NCI-H2107 (cell line): ENCODE measurements at regions not wholly inside any gene's neighbourhood (a gene's known extent, or its start where the extent isn't known, plus 50 kb on each side); places are given as distances from the start of the nearest gene placed in this dataset.
"Not testable (repeated sequence)": the region's sequence is repeated elsewhere in the genome, so short reads cannot be mapped to it uniquely, and the experiment has no call there.

Source experiments
- DNase-seq: peaks from one replicate; lab custom pipeline; 2025; lab: John Stamatoyannopoulos, UW

DNA sequence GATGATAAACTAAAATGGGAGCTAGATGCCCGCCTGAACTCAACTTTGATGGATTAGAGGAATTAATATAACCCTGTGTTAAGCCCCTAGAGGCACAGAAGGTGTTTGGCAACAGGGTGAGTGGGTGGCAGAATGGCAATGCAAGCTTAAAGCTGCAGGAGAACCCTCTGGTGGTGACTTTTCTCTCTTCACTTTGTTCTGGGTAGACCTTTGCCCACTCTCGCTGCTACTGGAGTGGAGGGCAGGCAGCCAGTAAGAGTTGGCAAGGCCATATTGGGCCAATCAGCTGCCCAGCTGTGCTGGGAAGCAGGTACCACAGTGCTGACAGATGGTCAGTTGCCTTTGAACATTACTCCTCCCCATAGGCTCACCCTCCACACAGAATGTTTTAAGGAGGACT is 468.2 kb downstream of the MMUT start:
- DNase-seq: no peak

DNA sequence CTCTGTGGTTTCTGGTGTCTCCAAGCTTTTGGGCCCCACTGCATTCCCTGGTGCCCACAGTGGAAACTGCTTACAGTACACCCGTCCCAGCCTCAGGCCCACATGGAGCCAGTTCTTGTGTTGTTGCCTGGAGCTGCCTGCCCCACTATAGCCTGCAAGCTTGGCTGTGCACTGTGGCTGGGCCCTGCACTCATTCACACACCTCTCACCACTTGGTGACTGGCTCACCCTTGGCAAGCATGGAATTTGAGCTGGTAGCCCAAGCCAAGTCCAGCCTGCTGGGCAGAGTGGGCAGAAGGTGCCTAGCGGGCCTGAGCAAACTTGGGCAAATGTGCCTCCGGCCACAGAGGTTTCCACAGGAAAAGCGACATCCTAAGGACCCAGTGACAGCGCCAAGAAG is 472.3 kb downstream of the MMUT start:
- no peak for DNase-seq

DNA sequence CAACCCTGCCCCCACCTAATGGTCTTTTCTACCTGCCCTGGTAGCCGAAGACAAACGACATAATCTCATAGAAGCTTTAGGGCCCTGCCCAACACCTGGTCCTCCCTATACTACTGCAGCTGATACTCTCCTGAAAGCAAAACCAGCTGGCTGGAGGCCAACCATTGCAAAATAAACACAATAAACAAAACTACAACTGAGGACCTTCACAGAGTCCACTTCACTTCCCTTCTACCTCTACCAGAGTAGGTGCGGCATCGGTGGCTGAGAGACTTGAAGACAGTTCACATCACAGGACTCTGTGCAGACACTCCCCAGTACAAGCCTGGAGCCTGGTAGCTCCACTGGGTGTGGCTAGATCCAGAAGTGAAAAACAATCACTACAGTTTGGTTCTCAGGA is 476.2 kb downstream of the MMUT start:
- DNase-seq: no peak

DNA sequence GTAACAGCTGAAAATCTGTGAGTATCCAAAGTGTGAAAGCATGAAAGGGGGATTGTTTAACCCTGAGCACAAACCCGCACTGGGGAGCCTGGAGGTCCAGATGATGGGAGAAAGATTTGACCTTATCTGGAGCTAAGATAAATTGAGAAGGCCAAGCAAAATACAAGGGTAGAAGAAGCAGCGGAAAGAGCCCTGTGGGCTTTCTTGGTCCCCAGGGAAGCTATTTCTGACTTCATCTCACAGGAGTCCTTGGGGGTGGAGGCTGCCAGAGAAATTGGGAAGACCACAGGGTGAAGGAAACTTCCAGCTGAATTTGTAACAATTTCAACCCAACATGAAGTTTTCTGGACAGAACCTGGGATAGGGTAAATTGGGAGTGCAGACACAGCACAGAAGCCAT is 476.9 kb downstream of the MMUT start:
- DNase-seq: no peak

DNA sequence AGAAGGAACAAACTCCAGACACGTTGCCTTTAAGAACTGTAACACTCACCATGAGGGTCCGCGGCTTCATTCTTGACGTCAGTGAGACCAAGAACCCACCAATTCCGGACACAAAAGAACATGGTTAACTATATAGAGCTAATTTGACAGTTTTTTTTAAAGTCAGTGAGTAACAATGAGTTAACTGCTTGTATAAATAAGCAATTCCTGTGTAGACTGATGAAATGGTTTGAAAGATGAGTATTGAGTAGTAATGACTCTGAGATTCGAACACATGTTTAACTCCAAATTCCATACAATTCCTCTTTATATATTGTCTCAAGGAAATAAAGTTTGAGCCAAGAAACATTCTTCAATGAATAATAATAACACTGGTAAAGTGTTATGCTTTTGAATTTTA is 478.0 kb downstream of the MMUT start:
- no peak for DNase-seq

DNA sequence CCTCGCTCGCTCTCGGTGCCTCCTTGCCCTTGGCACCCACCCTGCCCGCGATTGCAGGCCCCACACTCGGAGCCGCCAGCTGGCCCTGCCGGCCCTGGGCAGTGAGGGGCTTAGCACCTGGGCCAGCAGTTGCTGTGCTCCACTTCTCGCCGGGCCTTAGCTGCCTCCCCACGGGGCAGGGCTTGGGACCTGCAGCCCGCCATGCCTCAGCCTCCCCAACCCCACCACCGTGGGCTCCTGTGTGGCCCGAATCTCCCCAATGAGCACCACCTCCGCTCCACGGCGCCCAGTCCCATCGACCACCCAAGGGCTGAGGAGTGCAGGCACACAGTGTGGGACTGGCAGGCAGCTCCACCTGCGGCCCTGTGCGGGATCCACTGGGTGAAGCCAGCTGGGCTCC is 479.1 kb downstream of the MMUT start:
- not testable (repeated sequence) for DNase-seq

DNA sequence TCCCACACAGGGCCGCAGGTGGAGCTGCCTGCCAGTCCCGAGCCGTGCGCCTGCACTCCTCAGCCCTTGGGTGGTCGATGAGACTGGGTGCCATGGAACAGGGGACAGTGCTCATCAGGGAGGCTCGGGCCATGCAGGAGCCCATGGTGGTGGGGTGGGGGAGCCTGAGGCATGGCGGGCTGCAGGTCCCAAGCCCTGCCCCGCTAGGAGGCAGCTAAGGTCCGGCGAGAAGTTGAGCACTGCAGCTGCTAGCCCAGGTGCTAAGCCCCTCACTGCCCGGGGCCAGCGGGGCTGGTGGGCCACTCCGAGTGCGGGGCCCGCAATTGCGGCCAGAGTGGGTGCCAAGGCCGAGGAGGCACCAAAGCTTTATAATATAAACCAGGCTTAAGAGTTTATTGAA is 479.7 kb downstream of the MMUT start:
- DNase-seq: no peak

DNA sequence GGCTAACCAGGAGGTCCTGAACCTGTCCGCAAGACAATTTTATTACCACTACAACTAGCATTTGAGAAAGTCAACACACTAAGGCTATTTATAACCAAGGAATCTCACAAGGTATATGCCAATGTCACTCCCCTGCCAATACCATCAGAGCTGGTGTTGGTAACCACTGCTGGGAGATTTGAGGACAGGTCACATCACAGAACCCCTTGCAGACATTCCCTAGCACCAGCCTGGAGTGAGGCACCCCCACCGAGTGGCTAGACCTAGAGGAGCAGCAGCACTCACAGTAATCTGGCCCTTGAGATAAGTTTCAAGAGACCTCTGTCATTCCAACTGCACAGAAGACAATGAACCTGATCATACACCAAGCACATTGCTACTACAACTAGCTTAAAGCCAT is 483.2 kb downstream of the MMUT start:
- DNase-seq: no peak

DNA sequence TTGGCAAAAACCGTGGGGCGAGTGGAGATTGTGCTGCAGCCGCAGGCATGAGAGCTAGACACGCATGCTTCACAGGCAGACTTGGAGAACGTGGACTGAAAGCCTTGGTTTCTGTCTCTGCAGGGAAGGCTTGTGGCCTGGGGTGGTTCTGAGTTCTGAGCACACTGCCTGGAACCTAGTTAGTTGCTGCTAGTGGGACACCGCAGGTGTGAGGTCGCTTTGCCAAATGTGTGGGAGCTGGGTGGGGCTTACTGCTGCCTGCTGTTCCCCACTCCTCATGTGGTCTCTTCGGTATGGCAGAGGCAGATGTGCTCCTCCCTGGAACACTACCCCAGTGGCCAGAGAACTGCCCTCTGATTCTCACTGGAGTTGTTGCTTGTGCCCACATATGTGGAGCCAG is 484.0 kb downstream of the MMUT start:
- no peak for DNase-seq

DNA sequence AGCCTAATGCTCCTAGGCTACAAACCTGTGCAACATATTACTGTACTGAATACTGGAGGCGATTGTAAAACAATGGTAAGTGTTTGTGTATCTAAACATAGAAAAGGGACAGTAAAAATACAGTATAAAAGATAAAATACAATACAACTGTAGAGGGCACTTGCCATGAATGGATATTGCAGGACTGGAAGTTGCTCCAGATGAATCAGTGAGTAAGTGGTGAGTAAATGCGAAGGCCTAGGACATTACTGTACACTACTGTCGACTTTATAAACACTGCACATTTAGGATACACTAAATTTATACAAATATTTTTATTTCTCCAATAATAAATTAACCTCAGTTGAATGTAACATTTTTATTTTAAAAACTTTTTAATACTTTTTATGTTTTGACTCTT is 485.0 kb downstream of the MMUT start:
- DNase-seq: no peak

DNA sequence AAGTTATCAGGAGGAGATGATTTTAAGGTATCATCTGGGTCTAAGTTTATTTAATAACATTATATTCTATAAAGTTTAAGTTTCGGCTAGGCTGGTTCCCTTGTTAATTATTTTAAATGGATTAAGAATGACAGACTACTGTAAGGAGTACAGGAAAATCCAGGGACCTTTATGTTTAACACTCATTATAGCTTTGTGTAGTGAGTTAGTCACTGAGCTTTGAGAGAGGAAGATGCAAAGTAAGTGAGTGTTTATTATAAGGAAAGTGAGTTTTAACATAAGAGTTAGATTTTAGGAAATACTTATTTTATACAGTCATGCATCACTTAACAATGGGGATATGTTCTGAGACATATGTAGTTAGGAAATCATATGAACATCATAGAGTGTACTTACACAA is 485.5 kb downstream of the MMUT start:
- no peak for DNase-seq

DNA sequence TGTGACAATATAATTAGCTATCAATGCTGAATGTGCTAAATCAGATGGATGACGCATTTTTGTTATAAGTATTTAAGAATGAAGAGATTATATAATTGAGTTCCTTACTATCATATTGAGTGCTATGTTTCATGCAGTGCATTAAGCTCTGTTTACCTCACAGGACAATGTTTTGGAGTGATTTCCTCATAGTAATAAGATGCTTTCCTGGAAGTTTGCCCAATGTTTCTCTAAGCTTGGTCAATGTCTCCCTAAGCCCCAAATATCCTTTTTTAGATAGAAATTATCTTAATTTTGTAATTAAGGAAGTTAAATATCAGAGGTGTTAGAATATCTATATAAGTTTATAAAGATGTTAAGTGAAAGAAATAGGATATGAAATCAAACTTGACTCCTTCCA is 489.6 kb downstream of the MMUT start:
- DNase-seq: no peak

DNA sequence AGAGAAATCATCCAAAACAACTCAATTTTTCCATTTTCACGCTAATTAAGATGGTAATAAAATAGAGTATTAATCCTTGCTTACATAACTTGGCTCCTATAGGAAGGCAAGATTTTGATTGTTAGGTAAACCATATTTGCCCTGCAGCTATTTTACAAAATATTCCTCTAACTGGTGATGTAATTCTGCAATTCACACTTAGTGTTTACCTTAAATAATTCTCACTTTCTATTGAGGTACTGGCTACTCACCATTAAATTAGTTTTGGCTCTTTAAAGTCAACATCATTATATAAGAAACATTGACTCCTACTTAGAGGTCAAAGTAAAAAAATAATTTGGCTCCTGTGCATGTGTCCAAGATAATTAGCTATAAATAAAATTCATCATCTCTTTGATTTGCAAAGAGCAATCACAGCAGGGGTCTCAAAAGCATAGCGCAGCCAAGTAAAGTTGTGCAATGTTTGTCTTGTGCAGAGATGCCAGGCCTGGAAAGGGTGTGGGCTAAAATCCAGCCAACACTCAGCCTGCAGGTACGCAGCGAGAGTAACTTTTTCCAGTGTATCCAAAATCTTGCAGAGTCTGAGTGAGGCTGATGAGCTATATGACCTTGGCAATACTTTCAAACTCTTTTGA is 501.2 kb downstream of the MMUT start:
- no peak for DNase-seq

DNA sequence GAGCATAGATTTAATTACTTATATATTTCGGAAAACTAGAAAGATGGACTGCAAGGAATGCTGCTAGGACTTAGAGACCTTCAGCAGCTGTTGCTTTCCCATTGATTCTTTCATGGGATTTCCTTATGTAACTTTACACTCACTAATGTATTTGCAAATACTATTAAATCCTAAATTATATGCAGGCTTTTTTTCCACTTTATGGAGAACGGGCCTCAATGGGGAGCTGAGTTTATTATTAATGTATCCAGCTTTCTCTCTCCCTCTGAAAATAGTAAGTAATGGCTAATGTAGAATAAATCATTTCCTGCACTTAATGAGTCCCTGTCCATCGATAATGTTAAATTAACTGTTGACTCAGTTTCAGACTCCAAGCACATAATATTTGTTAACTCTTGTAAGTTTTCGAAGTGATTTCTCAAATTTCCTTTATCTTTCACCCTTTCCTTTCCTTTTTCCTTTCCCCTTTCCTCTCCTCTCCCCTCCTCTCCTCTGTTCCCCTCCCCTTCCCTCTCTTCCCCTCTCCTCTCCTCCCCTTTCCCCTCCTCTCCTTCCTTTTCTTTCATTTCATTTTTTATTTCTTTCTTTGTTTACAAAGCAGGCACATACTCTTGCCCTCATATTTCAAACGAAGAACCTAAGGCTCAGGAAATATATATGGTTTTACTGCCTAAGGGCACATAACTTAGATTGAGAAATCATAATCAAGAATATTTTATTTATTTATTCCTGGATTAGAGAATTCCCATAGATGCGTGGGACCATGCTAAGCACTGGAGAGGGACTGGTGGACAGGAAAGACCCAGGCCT is 503.6 kb downstream of the MMUT start:
- no peak for DNase-seq

DNA sequence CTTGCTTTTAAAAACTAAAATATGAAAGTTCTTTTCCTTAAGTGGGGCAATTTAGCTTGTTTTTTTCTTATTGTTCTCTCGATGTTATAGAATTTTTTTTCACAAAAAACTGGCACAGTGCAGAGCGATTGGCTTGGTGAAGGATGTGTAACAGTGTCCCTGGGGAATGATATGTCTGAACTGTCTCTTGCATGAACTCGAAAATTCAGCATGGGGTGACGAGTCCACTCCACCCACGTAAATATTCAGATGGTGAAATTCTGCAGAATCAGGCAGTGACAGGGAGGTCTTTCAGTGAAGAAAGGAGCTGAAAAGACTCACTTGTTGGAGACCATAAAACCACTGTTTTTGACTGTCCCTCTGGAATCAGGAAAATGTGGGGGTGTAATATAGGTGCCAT is 505.3 kb downstream of the MMUT start:
- no peak for DNase-seq

DNA sequence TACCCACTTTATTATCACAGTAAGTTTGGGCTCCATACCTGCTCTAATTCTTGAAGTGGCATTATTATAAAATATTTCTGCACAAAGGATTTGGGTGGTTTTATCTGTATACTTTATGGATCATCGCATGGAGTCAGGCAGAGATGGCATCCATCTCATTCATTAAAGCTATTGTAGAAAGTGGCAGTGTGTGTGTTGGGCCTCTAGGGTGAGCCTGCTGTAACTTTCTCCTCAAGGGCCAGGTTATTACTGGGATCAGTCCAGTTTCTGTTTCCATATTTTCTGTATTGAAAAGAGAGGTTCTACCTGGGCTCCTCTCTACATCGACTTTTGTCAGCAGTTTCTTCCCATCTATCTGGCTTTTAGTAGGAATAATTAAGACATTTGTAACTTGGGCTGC is 511.1 kb downstream of the MMUT start:
- DNase-seq: no peak

DNA sequence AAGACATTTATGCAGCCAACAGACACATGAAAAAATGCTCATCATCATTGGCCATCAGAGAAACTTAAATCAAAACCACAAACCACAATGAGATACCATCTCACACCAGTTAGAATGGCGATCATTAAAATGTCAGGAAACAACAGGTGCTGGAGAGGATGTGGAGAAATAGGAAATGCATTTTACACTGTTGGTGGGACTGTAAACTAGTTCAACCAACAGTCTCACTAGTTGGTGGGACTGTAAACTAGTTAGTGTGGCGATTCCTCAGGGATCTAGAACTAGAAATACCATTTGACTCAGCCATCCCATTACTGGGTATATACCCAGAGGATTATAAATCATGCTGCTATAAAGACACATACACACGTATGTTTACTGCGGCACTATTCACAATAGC is 518.8 kb downstream of the MMUT start:
- peak; percentile 54 for DNase-seq

DNA sequence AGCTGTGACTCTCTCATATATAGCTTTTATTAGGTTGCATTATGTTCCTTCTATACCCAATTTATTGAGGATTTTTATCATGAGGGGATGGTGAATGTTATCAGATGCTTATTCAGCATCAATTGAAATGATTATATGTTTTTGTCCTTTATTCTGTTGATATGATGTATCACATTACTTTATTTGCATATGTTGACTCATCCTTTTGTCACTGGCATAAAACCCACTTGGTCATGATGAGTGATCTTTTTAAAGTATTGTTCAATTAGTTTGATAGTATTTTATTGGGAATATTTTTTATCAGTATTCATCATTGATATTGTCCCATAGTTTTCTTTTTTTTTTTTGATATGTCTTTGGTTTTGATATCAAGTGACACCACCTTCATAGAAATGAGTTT is 529.9 kb downstream of the MMUT start:
- DNase-seq: no peak

DNA sequence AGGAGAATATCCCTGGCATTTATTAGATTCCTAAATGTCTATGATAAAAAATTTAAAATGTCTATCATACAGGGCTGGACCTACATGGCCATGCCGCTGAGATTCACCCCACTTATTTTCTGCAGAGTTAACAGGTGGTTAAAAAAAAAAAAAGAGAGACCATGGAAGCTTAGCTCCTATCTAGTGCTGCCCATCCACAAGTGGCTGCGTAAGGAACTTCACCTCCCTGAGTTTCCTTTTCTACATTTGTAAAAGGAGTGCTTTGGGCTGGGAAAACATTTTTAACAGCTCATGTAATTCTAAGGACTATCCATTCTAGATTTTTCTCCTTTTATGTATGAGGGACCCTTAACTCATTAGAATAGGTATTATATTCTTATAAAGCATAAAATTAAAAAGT is 534.1 kb downstream of the MMUT start:
- no peak for DNase-seq

DNA sequence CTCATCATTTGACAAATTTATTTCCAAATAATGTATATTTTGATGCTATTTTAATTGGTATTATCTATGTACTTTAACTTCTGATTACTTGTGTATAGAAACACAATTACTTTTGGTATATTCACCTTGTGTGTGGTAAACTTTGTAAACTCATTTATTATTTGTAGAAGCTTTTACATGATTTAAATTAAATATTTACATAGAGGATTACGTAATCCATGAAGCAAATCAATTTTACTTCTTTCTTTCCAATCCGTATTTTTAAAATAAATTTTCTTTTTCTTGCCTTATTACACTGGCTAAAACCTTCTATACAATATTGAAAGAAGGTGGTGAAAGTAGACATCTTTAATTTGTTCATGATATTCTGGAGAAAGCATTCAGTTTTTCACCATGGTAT is 540.2 kb downstream of the MMUT start:
- DNase-seq: no peak

DNA sequence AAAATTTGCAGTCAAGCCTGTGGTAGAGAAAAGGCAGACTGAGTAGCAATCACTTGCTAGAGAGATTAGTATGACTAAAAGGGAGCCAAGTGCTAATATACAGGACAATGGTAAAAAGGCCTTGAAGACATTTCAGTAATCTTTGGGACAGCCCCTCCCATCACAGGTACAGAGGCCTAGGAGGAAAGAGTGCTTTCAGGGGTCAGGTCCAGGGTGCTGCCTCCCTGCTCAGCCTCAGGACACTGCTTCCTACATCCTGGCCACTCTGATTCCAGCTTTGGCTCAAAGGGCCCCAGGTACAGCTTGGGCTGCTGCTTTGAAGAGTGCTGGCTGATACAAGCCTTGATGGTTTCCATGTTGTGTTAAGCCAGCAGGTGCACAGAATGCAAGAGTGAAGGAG is 543.5 kb downstream of the MMUT start:
- DNase-seq: no peak

DNA sequence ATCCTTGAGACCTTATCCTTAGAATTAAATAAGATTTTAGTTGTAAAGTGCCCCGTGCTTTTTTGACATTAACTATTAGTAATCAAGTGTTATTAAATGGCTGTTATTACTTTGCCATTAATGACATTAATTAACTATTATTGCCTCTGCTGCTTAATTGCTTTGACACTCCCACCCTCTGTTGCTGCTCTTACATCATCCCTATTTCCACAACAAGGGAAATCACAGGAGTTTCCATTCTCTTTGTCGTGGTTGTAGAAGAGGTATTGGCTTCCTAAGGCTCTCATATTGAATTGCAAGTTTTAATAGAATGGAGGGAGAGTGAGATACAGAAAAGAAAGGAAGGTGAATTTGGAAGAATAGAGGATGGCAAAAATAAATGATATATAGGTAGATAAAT is 545.8 kb downstream of the MMUT start:
- DNase-seq: no peak

DNA sequence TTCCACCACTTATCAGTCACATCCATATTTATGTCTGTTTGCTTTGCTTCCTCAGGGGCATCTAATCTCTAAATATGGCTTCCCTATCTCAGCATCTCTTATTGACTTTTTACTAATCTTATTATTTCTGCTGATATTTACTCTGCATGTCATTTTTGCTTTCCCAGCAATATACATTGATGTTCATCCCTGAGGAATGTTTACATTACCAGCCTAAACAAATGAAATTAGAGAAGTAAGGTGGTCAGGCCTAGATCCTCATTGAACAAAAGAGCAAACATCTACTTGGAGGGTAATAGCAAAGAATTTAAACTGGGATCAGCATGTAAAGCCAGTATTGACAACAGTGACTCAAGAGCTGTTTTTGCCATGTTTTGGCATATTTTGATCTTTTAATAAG is 546.4 kb downstream of the MMUT start:
- DNase-seq: no peak

DNA sequence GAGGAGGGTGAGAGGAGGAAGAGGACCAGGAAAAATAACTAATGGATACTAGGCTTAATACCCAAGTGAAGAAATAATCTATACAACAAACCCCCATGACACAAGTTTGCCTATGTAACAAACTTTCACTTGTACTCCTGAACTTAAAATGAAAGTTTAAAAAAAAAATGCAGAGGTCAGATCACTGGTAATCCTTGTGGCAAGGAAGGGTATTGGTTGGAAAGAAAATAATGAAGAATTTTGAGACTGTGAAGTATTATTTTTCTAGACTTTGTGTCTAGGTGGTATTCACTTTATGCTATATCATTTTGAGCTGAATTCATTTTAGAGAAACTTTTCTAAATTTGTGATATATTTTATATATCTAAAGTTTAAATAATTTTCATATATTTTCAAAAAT is 547.5 kb downstream of the MMUT start:
- DNase-seq: no peak
